Ishikawa (cell line): ENCODE measurements at regions not wholly inside any gene's neighbourhood (a gene's known extent, or its start where the extent isn't known, plus 50 kb on each side); places are given as distances from the start of the nearest gene placed in this dataset.

Source experiments
- CEBPB ChIP-seq: IDR thresholded peaks from 2 replicates; pipeline ENCODE4 v1.6.1; 2012
- CREB1 ChIP-seq: IDR thresholded peaks from 2 replicates; pipeline ENCODE4 v1.6.1; 2012; ENCODE audit warnings: low read depth
- EGR1 ChIP-seq: IDR thresholded peaks from 2 replicates; pipeline ENCODE4 v1.6.1; 2012
- EP300 ChIP-seq: IDR thresholded peaks from 2 replicates; pipeline ENCODE4 v1.6.1; 2012; ENCODE audit warnings: borderline replicate concordance
- FOXM1 ChIP-seq: IDR thresholded peaks from 2 replicates; pipeline ENCODE4 v1.6.1; 2012; ENCODE audit warnings: low read depth, borderline replicate concordance
- NFIC ChIP-seq: IDR thresholded peaks from 2 replicates; pipeline ENCODE4 v1.6.1; 2012
- RAD21 ChIP-seq: IDR thresholded peaks from 2 replicates; pipeline ENCODE4 v1.6.1; 2012; ENCODE audit warnings: low read depth
- TAF1 ChIP-seq: IDR thresholded peaks from 2 replicates; pipeline ENCODE4 v1.6.1; 2012; ENCODE audit warnings: low read depth, mild to moderate bottlenecking
- TCF12 ChIP-seq: IDR thresholded peaks from 2 replicates; pipeline ENCODE4 v1.6.1; 2012; ENCODE audit warnings: low read depth
- TEAD4 ChIP-seq: IDR thresholded peaks from 2 replicates; pipeline ENCODE4 v1.6.1; 2012
- YY1 ChIP-seq: IDR thresholded peaks from 2 replicates; pipeline ENCODE4 v1.6.1; 2012; ENCODE audit warnings: low read depth
- ZBTB7A ChIP-seq: IDR thresholded peaks from 2 replicates; pipeline ENCODE4 v1.6.1; 2012; ENCODE audit warnings: low read depth
- TF ChIP-seq, protein P1 (sequence below): IDR thresholded peaks from 2 replicates; pipeline ENCODE4 v1.6.1; 2012
- TF ChIP-seq, protein P2 (sequence below): IDR thresholded peaks from 2 replicates; pipeline ENCODE4 v1.6.1; 2012
- TF ChIP-seq, protein P3 (sequence below): IDR thresholded peaks from 2 replicates; pipeline ENCODE4 v1.6.1; 2012; ENCODE audit warnings: low read depth, mild to moderate bottlenecking

DNA sequence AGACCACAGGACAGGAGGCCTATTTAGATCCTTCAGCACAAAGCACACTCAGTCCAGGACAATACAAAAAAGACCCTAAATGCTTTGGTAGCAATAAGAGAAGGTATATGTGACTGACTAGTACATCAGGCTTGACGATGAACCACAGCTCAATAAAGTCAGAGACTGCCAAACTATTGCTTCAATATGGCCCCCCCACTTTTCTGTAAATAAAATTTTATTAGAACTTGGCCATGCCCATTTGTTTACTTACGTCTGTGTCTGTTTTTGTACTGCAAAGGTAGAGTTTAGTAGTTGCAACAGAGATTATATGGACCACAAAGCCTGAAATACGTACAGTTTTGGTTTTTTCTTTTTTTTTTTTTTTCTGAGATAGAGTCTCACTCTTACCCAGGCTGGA lies 136.7 kb downstream of the IRS2 start:
- TF ChIP-seq, protein P1, sequence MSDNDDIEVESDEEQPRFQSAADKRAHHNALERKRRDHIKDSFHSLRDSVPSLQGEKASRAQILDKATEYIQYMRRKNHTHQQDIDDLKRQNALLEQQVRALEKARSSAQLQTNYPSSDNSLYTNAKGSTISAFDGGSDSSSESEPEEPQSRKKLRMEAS: no peak
- no peak for TF ChIP-seq CEBPB
- no peak for TF ChIP-seq EP300
- TF ChIP-seq TEAD4: no peak
- TF ChIP-seq TCF12: no peak
- TF ChIP-seq TAF1: no peak
- no peak for TF ChIP-seq RAD21
- no peak for TF ChIP-seq CREB1
- no peak for TF ChIP-seq ZBTB7A
- no peak for TF ChIP-seq EGR1
- TF ChIP-seq, protein P2, sequence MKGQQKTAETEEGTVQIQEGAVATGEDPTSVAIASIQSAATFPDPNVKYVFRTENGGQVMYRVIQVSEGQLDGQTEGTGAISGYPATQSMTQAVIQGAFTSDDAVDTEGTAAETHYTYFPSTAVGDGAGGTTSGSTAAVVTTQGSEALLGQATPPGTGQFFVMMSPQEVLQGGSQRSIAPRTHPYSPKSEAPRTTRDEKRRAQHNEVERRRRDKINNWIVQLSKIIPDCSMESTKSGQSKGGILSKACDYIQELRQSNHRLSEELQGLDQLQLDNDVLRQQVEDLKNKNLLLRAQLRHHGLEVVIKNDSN: no peak
- TF ChIP-seq, protein P3, sequence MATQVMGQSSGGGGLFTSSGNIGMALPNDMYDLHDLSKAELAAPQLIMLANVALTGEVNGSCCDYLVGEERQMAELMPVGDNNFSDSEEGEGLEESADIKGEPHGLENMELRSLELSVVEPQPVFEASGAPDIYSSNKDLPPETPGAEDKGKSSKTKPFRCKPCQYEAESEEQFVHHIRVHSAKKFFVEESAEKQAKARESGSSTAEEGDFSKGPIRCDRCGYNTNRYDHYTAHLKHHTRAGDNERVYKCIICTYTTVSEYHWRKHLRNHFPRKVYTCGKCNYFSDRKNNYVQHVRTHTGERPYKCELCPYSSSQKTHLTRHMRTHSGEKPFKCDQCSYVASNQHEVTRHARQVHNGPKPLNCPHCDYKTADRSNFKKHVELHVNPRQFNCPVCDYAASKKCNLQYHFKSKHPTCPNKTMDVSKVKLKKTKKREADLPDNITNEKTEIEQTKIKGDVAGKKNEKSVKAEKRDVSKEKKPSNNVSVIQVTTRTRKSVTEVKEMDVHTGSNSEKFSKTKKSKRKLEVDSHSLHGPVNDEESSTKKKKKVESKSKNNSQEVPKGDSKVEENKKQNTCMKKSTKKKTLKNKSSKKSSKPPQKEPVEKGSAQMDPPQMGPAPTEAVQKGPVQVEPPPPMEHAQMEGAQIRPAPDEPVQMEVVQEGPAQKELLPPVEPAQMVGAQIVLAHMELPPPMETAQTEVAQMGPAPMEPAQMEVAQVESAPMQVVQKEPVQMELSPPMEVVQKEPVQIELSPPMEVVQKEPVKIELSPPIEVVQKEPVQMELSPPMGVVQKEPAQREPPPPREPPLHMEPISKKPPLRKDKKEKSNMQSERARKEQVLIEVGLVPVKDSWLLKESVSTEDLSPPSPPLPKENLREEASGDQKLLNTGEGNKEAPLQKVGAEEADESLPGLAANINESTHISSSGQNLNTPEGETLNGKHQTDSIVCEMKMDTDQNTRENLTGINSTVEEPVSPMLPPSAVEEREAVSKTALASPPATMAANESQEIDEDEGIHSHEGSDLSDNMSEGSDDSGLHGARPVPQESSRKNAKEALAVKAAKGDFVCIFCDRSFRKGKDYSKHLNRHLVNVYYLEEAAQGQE: no peak
- TF ChIP-seq NFIC: no peak
- TF ChIP-seq FOXM1: no peak

DNA sequence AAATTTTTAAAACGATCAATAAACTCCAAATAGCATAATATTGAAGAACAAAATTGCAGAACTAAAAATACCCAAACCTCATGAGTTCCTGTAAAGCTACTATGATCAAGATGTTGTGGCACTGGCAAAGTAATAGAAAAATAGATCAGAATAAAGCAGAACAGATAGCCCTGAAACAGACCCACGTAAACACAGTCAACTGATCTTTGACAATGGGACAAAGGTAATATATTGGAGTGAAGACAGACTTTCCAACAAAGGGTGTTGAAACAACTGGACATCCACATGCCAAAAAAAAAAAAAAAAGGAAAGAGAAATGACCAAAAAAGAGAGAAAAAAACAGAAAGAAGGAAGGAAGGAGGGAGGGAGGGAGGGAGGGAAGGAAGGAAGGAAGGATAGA lies 138.7 kb downstream of the IRS2 start:
- TF ChIP-seq TAF1 (no peak), CREB1 (no peak), TEAD4 (no peak), CEBPB (no peak)
- TF ChIP-seq, protein P1: no peak
- TF ChIP-seq, protein P3: no peak

DNA sequence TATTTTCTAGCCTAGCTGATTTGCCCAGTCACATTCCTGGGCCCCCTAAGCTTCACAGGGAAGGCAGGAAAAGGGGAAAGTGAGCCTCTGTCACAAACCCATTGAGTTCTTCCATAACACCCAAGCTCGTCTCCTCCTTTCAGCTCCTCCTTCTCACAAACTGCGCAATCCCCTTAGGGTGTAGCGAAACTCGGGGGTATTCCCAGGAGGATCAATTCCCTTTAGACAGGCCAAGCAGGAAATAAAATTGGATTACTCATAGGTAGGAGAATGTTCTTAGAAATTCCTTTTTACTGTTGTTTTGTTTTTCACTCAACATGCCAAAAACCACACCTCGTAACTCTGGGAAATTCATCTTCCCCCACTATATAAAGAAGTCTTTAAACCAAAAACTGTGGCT lies 139.3 kb downstream of the IRS2 start:
- no peak for TF ChIP-seq EP300
- no peak for TF ChIP-seq TEAD4
- TF ChIP-seq, protein P3: no peak
- TF ChIP-seq ZBTB7A: no peak
- no peak for TF ChIP-seq RAD21
- TF ChIP-seq, protein P2: no peak
- TF ChIP-seq CEBPB: no peak
- TF ChIP-seq TCF12: no peak
- no peak for TF ChIP-seq FOXM1
- no peak for TF ChIP-seq EGR1

DNA sequence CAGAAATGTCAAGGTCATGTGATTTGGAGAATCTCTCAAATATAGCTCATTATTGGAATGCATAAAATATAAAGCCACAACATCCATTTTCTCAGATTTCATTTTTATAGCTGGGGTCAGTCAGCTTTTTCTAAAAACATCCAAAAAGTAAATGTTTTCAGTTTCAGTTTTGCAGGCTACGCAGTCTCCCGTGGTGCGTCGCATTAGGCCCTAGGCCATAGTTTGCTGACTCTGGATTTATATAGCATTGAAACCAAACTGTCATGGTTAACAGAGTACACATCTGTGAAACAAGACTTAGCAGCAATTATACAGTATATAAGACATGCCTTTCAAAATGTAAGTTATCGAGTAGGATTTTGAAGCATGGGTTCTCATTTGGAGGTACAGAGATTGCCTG lies 140.0 kb downstream of the IRS2 start:
- TF ChIP-seq TAF1 (no peak), YY1 (no peak), TCF12 (no peak), TEAD4 (no peak), EP300 (no peak), ZBTB7A (no peak), RAD21 (no peak), CREB1 (no peak), NFIC (no peak)
- TF ChIP-seq, protein P1: no peak
- TF ChIP-seq, protein P3: no peak
